ENCODE measurements at regions not wholly inside any gene's neighbourhood (a gene's known extent, or its start where the extent isn't known, plus 50 kb on each side); places are given as distances from the start of the nearest gene placed in this dataset.
A peak's percentile ranks its signal among the peaks of the same experiment; 100 is the strongest.
"Not testable (repeated sequence)": the region's sequence is repeated elsewhere in the genome, so short reads cannot be mapped to it uniquely, and the experiment has no call there.

- DNase-seq: no peak
Measured at GRCh38 chr3:35950021-35950420, 310.7 kb downstream of the ARPP21 start.

- no peak for DNase-seq
Measured at GRCh38 chr3:35954413-35954812, 315.1 kb downstream of the ARPP21 start.

DNA sequence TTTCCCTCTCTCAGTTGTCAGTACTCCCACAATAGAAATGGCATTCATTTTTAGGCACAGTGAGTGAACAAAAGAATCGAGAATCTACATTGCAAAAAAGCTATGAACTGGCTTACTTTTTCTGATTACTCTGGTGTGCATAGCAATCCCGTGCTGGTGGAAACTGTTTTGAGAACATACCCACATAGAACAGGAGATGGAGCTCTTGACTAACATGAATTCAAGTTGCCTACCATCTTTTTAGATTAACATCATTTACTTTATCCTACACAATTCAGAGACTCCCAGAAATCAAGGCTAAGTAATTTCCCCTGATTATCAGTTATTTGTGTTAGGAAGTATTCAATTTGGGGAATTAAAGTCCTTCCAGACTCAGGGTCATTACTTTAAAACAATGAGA is 326.6 kb downstream of the ARPP21 start:
- DNase-seq: peak; percentile 35

GRCh38 chr3:35966629-35967464 is 327.5 kb downstream of the ARPP21 start:
- DNase-seq: no peak

GRCh38 chr3:35968043-35968622 is 328.8 kb downstream of the ARPP21 start:
- no peak for DNase-seq

- peak; percentile 12 for DNase-seq
Measured at GRCh38 chr3:35969406-35969805, 330.1 kb downstream of the ARPP21 start.

DNA sequence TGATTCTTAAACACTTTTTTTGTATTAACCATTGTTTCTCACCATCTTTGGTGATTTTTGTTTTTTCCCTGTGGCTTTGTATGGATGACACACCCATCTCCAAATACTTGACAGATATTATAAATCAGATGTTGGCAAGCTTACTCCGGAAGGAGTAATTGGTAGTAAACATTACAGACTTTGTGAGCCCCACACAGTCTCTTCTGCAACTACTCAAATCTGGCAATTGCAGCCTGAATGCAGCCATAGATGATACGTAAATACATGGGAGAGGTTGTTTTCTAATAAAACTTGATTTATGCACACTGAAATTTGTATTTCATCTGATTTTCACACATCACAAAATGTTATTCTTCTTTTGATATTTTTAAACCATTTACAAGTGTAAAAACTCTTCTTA is 331.5 kb downstream of the ARPP21 start:
- DNase-seq: no peak

DNA sequence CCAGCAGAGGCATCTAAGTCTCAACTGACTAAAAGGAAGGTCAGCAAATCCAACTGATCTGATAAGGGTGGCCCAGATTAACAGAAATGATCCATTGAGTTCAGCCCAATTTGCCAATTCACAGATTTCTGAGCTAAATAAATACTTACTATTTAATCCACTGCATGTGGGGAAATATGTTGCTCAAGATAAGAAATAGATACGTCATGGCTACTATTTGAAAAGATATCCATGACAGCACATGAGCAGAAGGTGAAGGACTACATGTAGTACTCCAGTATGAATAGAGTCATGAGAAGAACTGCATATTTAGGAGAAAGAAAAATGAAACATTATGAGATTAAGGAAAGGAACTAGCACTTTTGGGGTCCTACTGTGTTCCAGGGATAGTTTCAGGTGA is 332.4 kb downstream of the ARPP21 start:
- no peak for DNase-seq

DNA sequence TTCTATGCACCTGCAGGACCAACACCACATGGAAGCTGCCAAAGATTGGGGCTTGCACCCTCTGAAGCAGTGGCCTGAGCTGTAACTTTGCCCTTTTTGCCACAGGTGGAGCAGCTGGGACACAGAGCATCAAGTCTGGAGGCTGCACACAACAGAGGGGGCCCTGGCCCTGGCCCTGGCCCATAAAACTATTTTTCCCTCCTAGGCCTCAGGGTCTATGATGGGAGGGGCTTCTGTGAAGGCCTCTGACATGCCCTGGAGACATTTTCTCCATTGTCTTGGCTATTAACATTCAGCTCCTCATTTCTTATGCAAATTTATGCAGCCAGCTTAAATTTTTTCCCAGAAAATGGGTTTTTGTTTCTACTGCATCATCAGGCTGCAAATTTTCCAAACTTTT is 335.5 kb downstream of the ARPP21 start:
- DNase-seq: no peak

- DNase-seq: no peak
Measured at GRCh38 chr3:35986161-35986560, 346.8 kb downstream of the ARPP21 start.

GRCh38 chr3:35987386-35987785 is 348.1 kb downstream of the ARPP21 start:
- no peak for DNase-seq

DNA sequence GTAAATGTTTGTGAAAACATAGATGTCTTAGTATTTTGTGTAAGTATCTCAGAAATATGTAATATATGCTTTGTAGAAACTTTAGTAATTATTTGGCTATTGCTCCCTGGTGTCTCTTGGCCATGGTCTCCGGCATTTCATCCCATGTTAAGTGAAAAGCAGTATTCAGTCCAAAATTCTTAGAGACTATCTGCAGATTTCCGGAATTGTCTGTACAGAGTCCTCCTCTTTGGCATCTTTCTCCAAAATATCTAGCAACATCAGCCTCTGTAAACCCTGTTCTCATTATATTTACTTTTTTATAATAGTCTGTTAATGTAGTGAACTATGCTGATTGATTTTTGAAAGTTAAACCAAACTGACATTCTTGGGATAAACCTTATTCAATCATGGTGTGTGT is 352.7 kb downstream of the ARPP21 start:
- no peak for DNase-seq

GRCh38 chr3:36011791-36012190 is 368.5 kb upstream of the STAC start:
- DNase-seq: no peak

DNA sequence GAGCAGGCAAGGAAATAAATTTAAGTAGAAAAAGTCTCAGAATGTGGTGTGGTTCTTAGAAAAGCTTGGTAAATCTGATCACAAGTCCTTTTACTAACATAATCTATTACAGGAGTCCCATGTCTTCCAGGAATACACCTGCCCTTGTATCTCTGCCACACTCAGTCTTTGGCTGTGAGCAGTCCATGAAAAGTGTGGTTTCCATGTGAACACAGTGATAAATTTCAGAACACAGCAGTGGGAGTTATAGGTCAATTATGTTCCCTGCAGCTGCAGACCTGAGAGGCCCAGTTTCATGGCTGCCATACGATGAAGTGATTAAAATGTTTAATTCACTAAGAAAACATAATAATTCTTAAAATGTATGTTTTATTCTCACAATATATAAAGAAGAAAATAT is 366.9 kb upstream of the STAC start:
- no peak for DNase-seq

GRCh38 chr3:36025232-36025631 is 355.1 kb upstream of the STAC start:
- no peak for DNase-seq

- no peak for DNase-seq
Measured at GRCh38 chr3:36032180-36033047, 347.9 kb upstream of the STAC start.

DNA sequence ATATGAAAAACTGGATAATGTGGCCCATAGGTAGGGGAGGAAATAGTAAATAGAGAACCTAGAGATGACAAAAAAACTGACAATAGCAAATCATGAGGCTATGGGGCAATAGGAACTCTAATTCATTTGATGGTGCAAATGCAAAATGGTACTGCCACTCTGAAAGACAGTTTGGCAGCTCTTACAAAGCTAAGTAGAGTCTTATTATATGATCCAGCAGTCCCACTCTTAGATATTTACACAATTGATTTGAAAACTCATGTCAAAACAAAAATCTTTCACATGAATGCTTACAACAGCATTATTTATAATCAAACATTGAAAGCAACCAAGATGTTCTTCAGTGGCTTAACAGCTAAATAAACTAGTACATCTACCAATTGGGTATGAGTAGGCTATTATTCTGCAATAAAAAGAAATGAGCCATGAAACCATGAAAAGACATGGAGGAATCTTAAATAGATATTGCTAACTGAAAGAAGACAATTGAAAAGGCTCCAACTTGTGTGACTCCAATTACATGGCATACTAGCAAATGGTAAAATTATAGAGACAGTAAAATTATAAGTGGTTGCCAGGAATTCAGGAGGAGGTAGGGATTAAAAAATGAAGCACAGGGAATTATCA is 321.8 kb upstream of the STAC start:
- DNase-seq: no peak

GRCh38 chr3:36060950-36061349 is 319.4 kb upstream of the STAC start:
- DNase-seq: no peak

GRCh38 chr3:36063992-36064391 is 316.3 kb upstream of the STAC start:
- no peak for DNase-seq

GRCh38 chr3:36065321-36065720 is 315.0 kb upstream of the STAC start:
- DNase-seq: no peak

GRCh38 chr3:36075491-36075890 is 304.8 kb upstream of the STAC start:
- DNase-seq: no peak

DNA sequence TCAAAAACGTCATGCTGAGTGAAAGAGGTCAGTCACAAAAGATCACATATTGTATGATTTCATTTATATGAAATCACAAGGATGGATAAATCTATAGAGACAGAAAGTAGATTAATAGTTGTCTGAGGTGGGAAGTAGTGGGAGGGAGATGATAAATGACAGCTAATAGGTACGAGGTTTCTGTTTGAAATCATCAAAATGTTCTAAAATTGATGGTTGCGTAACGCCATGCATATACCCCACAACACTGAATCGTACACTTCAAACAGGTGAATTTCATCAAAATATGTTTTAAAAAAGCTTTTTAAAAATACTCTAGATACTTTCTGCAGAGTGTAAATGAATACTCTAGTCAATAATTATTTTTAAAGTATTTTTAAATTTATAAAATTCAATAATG is 303.0 kb upstream of the STAC start:
- no peak for DNase-seq

- DNase-seq: not testable (repeated sequence)
Measured at GRCh38 chr3:36082958-36083357, 297.3 kb upstream of the STAC start.
